ENCODE measurements at regions not wholly inside any gene's neighbourhood (a gene's known extent, or its start where the extent isn't known, plus 50 kb on each side); places are given as distances from the start of the nearest gene placed in this dataset.

GRCh38 chr13:37443538-37443937, 155.0 kb downstream of the POSTN start:
- TF ChIP-seq, protein P1, sequence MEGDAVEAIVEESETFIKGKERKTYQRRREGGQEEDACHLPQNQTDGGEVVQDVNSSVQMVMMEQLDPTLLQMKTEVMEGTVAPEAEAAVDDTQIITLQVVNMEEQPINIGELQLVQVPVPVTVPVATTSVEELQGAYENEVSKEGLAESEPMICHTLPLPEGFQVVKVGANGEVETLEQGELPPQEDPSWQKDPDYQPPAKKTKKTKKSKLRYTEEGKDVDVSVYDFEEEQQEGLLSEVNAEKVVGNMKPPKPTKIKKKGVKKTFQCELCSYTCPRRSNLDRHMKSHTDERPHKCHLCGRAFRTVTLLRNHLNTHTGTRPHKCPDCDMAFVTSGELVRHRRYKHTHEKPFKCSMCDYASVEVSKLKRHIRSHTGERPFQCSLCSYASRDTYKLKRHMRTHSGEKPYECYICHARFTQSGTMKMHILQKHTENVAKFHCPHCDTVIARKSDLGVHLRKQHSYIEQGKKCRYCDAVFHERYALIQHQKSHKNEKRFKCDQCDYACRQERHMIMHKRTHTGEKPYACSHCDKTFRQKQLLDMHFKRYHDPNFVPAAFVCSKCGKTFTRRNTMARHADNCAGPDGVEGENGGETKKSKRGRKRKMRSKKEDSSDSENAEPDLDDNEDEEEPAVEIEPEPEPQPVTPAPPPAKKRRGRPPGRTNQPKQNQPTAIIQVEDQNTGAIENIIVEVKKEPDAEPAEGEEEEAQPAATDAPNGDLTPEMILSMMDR (IDR thresholded peaks at IDR 0.05; ENCODE audit: low read depth, low read length, missing control alignments), result no peak
- peak; percentile 32 for DNase-seq (ENCODE audit: low read depth)
- no peak overlapping the region for H3K4me3 ChIP-seq (ENCODE audit: low read depth, low read length)
- in situ Hi-C loops (cut with HindIII; ENCODE audit: low sequenced_read_pairs), result no loop called here

- no peak overlapping the region for H3K4me3 ChIP-seq (ENCODE audit: low read depth, low read length)
- no peak for DNase-seq (ENCODE audit: low read depth)
- TF ChIP-seq, protein P1 (IDR thresholded peaks at IDR 0.05; ENCODE audit: low read depth, low read length, missing control alignments), result no peak
- in situ Hi-C loops (cut with HindIII; ENCODE audit: low sequenced_read_pairs), result no loop called here
These were observed 155.6 kb downstream of the POSTN start for GRCh38 chr13:37442996-37443395.

GRCh38 chr13:37435881-37436280, 162.7 kb downstream of the POSTN start:
- H3K4me3 ChIP-seq (ENCODE audit: low read depth, low read length), result no peak overlapping the region
- no peak for DNase-seq (ENCODE audit: low read depth)
- in situ Hi-C loops (cut with HindIII; ENCODE audit: low sequenced_read_pairs), result no loop called here
- TF ChIP-seq, protein P1 (IDR thresholded peaks at IDR 0.05; ENCODE audit: low read depth, low read length, missing control alignments), result no peak

- no peak overlapping the region for H3K4me3 ChIP-seq (ENCODE audit: low read depth, low read length)
- TF ChIP-seq, protein P1 (IDR thresholded peaks at IDR 0.05; ENCODE audit: low read depth, low read length, missing control alignments), result no peak
- in situ Hi-C loops (cut with HindIII; ENCODE audit: low sequenced_read_pairs), result no loop called here
- no peak for DNase-seq (ENCODE audit: low read depth)
These were observed 165.5 kb downstream of the POSTN start for GRCh38 chr13:37433086-37433485.

DNA sequence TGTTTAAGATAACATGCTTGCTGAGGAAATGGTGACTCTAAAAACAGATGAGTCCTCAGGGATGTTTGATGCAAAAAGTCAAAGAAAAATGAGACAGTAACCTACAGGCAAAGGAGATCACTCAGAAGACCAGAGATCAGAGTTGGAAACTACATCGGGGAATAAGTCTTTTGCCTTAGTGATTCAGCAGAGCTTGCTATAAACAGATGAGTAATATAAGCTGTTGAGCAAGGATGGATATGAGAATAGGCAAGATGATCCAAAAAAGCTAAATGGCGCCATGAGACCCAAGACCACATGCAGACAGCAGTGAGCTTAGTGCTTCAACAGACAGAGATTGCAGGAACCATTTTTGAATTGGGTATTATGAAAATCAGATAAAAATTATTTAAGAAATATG, 168.6 kb downstream of the POSTN start:
- TF ChIP-seq, protein P1 (IDR thresholded peaks at IDR 0.05; ENCODE audit: low read depth, low read length, missing control alignments), result no peak
- in situ Hi-C loops (cut with HindIII; ENCODE audit: low sequenced_read_pairs), result no loop called here
- DNase-seq (ENCODE audit: low read depth), result peak; percentile 18
- no peak overlapping the region for H3K4me3 ChIP-seq (ENCODE audit: low read depth, low read length)

DNA sequence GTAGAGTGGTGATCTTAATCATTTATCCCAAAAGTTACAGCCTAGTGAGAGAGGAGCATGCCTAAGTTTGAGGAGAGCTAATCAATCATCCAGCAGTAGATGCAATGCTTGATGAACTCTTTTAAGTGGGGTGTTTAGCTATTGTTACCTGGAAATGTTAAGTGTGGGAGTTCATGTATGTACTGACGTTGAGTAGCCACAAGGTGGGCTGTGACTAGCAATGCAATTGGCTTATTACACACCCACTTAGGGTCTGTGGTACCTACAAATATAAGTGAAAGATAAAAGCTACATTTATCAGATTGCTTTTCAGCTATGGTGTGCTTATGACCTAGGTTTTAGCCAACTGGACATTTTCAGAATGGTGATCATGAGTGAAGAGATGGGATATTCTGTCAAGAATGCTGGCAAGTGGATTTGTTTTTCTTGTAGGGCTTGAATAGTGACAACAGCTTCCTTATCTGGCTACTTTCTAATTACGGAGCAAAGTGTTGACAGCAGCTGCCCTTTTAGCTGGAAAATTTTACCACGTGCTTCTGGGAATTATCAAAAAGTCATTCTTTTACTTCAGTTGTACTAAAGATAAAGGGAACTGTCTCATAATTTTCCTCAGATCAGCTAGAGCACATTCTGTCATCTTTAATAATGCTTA, 170.6 kb downstream of the POSTN start:
- in situ Hi-C loops (cut with HindIII; ENCODE audit: low sequenced_read_pairs), result no loop called here
- DNase-seq (ENCODE audit: low read depth), result no peak
- TF ChIP-seq, protein P1 (IDR thresholded peaks at IDR 0.05; ENCODE audit: low read depth, low read length, missing control alignments), result no peak
- H3K4me3 ChIP-seq (ENCODE audit: low read depth, low read length), result no peak overlapping the region
